ENCODE measurements at regions not wholly inside any gene's neighbourhood (a gene's known extent, or its start where the extent isn't known, plus 50 kb on each side); places are given as distances from the start of the nearest gene placed in this dataset.

DNA sequence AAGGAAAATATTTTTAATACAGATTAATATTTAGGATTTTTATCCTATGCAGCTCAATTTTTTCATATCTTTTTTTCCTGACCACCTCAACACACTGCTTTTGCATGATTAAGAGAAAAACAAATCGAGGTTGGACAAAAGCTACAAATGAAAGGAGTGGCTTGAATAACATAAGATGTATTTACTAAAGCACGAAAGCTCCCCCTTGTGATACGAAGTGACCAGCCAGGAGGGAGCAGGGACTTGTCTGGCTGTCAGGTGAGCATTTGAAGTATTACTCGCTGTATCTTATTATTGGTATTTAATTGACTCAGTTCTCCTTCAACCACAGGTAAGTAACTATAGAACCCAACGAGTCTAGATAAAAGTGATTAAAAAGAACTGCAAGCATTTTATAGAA is 265.2 kb upstream of the PHF14 start:
- DNase-seq (ENCODE audit: low read depth in 1 of 2, low spot score in 1 of 2), result peak; percentile 18 to 80
- no peak for TF ChIP-seq JUND (IDR thresholded peaks at IDR 0.05; ENCODE audit: low read depth)
- in situ Hi-C loops (cut with HindIII; ENCODE audit: low pct_unique_long_range_greater_than_20kb, low sequenced_read_pairs), result no loop called here

GRCh38 chr7:10718768-10719167 is 254.9 kb upstream of the PHF14 start:
- no peak for TF ChIP-seq JUND (IDR thresholded peaks at IDR 0.05; ENCODE audit: low read depth)
- in situ Hi-C loops (cut with HindIII; ENCODE audit: low pct_unique_long_range_greater_than_20kb, low sequenced_read_pairs), result no loop called here
- DNase-seq (ENCODE audit: low read depth in 1 of 2, low spot score in 1 of 2), result no peak

- DNase-seq (ENCODE audit: low read depth in 1 of 2, low spot score in 1 of 2), result no peak
- TF ChIP-seq JUND (IDR thresholded peaks at IDR 0.05; ENCODE audit: low read depth), result no peak
- in situ Hi-C loops (cut with HindIII; ENCODE audit: low pct_unique_long_range_greater_than_20kb, low sequenced_read_pairs), result no loop called here
These were observed 253.6 kb upstream of the PHF14 start for GRCh38 chr7:10720042-10720441.

DNA sequence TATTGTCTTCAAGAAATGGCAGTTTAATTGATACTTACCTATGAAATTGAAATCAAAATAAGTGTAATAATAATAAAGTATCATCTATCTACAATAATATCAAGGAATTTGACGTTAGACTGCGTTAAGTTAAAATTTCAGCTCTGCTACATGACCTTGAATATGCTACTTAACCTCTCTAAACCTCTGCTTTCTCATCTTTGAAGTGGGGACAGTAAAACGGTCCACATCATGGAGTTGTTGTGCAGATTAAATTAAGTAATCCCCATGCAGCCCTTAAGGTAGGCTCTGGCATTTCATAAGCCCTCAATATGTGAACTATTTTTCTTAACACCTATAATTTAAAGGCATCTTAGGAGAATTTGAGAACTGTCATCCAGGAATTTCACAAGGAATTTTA is 252.4 kb upstream of the PHF14 start:
- DNase-seq (ENCODE audit: low read depth in 1 of 2, low spot score in 1 of 2), result no peak
- in situ Hi-C loops (cut with HindIII; ENCODE audit: low pct_unique_long_range_greater_than_20kb, low sequenced_read_pairs), result no loop called here
- TF ChIP-seq JUND (IDR thresholded peaks at IDR 0.05; ENCODE audit: low read depth), result no peak

DNA sequence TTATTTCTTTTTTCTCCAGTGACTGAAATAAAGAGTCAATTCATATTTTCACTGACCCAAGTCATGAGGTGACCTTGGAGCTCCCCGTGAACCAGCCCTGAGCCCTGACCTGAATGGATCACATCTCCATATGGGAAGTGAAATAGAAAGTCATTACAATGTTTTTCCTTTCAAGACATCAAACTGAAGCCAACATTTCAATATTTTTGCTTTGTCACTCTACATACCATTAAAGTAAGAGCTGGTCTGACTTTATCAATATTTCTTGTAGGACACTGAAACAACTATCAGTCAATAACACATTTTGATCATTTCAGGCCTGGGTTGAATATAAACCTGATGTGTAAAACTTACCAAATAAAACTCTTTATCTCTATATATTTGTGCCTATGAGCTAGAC is 249.8 kb upstream of the PHF14 start:
- TF ChIP-seq JUND (IDR thresholded peaks at IDR 0.05; ENCODE audit: low read depth), result no peak
- DNase-seq (ENCODE audit: low read depth in 1 of 2, low spot score in 1 of 2), result no peak
- in situ Hi-C loops (cut with HindIII; ENCODE audit: low pct_unique_long_range_greater_than_20kb, low sequenced_read_pairs), result no loop called here

- no peak for TF ChIP-seq JUND (IDR thresholded peaks at IDR 0.05; ENCODE audit: low read depth)
- in situ Hi-C loops (cut with HindIII; ENCODE audit: low pct_unique_long_range_greater_than_20kb, low sequenced_read_pairs), result no loop called here
- no peak for DNase-seq (ENCODE audit: low read depth in 1 of 2, low spot score in 1 of 2)
These were observed 249.2 kb upstream of the PHF14 start for GRCh38 chr7:10724449-10724848.

- TF ChIP-seq JUND (IDR thresholded peaks at IDR 0.05; ENCODE audit: low read depth), result no peak
- DNase-seq (ENCODE audit: low read depth in 1 of 2, low spot score in 1 of 2), result no peak
- in situ Hi-C loops (cut with HindIII; ENCODE audit: low pct_unique_long_range_greater_than_20kb, low sequenced_read_pairs), result no loop called here
These were observed 246.0 kb upstream of the PHF14 start for GRCh38 chr7:10727636-10728035.

DNA sequence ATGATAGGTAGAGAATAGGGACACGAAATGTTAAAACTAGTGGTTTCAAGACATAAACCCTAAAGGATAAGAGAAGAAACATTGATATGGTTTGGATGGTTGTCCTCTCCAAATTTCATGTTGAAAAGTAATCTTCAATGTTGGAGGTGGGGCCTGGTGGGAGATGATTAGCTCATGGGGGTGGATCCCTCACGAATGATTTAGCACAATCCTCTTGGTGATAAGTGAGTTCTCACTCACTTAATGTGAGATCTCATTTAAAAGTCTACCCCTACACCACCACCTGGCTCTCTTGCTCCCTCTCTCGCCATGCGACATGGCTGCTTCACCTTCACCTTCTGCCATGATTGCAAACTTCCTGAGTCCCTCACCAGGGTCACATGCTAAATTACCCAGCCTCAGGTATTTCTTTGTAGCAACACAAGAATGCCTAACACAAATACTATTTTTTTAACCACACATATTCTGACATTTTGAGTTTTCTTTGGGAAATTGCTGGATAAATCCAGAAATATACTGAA is 242.4 kb upstream of the PHF14 start:
- in situ Hi-C loops (cut with HindIII; ENCODE audit: low pct_unique_long_range_greater_than_20kb, low sequenced_read_pairs), result no loop called here
- no peak for TF ChIP-seq JUND (IDR thresholded peaks at IDR 0.05; ENCODE audit: low read depth)
- DNase-seq (ENCODE audit: low read depth in 1 of 2, low spot score in 1 of 2), result no peak

GRCh38 chr7:10733747-10734146 is 239.9 kb upstream of the PHF14 start:
- no peak for TF ChIP-seq JUND (IDR thresholded peaks at IDR 0.05; ENCODE audit: low read depth)
- in situ Hi-C loops (cut with HindIII; ENCODE audit: low pct_unique_long_range_greater_than_20kb, low sequenced_read_pairs), result no loop called here
- no peak for DNase-seq (ENCODE audit: low read depth in 1 of 2, low spot score in 1 of 2)

- no peak for DNase-seq (ENCODE audit: low read depth in 1 of 2, low spot score in 1 of 2)
- no peak for TF ChIP-seq JUND (IDR thresholded peaks at IDR 0.05; ENCODE audit: low read depth)
- in situ Hi-C loops (cut with HindIII; ENCODE audit: low pct_unique_long_range_greater_than_20kb, low sequenced_read_pairs), result no loop called here
These were observed 239.1 kb upstream of the PHF14 start for GRCh38 chr7:10734595-10734994.

DNA sequence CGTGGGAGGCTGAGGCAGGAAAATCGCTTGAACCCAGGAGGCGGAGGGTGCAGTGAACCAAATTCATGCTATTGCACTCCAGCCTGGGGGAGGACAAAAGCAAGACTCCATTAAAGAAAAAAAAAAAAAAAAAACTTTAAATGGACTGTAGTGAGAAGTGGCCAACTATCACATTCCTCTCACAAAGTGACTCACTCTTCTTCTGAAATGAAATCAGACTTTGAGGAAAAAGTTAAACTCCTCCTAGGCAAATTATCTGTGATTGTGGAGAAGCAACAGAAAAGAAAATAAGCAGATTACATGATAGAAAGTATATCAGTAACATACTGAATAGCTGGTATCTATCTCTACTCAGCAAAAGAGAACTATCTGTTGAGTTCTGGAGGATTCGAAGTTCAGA is 234.3 kb upstream of the PHF14 start:
- in situ Hi-C loops (cut with HindIII; ENCODE audit: low pct_unique_long_range_greater_than_20kb, low sequenced_read_pairs), result no loop called here

DNA sequence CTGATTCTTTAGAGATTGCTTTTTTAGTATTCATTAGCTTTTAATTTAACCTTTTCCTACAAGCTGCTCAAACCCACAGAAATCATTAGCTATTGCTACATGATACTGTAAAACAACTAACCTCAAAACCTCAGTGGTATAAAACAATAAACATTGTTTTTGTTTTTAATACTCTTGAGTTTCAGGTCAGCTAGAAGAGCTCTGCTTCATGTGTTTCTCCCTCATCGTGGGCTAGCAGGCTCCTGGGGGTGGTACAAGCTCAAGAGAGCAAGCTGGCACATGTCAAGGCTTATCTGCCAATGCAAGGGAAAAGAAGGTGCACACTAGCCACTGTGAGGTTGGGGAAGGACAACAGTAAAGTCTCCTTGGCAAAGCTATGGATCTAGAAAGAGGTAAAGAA is 232.9 kb upstream of the PHF14 start:
- in situ Hi-C loops (cut with HindIII; ENCODE audit: low pct_unique_long_range_greater_than_20kb, low sequenced_read_pairs), result no loop called here
- DNase-seq (ENCODE audit: low read depth in 1 of 2, low spot score in 1 of 2), result no peak
- no peak for TF ChIP-seq JUND (IDR thresholded peaks at IDR 0.05; ENCODE audit: low read depth)

More for the DNA sequence above, 234.3 kb upstream of the PHF14 start:
- no peak for DNase-seq (ENCODE audit: low read depth in 1 of 2, low spot score in 1 of 2)
- no peak for TF ChIP-seq JUND (IDR thresholded peaks at IDR 0.05; ENCODE audit: low read depth)

DNA sequence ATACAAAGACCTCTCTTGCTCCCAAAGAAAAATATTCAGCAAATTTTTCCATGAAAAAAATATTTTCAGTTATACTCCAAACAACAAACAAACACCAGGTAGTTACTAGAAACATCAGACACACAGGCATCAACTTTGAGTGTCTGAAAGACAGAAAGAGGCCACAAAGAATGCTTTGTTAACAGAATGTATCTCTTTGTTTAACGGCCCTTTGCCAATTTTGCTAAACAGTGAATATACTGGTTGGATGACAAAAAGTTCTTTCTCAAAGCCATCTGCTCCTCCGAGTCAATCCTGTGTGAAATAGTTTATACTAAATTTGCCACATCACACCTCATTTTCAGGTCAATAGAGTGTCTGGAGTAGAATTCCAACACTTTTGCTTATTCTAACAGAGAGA is 216.7 kb upstream of the PHF14 start:
- in situ Hi-C loops (cut with HindIII; ENCODE audit: low pct_unique_long_range_greater_than_20kb, low sequenced_read_pairs), result no loop called here
- no peak for DNase-seq (ENCODE audit: low read depth in 1 of 2, low spot score in 1 of 2)
- TF ChIP-seq JUND (IDR thresholded peaks at IDR 0.05; ENCODE audit: low read depth), result no peak

- in situ Hi-C loops (cut with HindIII; ENCODE audit: low pct_unique_long_range_greater_than_20kb, low sequenced_read_pairs), result no loop called here
- no peak for TF ChIP-seq JUND (IDR thresholded peaks at IDR 0.05; ENCODE audit: low read depth)
- peak in 1 of 2 experiments; percentile 10 for DNase-seq (ENCODE audit: low read depth in 1 of 2, low spot score in 1 of 2)
These were observed 214.6 kb upstream of the PHF14 start for GRCh38 chr7:10759120-10759519.
